HG03558 (cell line): ENCODE measurements at regions not wholly inside any gene's neighbourhood (a gene's known extent, or its start where the extent isn't known, plus 50 kb on each side); places are given as distances from the start of the nearest gene placed in this dataset.

Source experiments
- ATAC-seq: cut with Tn5 transposase; IDR thresholded peaks from one replicate; pipeline ENCODE4 v1.9.1; 2021; ENCODE audit warnings: moderate number of reproducible peaks; ENCODE audit not compliant: unreplicated experiment; ENCODE audit errors: extremely low read depth

- ATAC-seq: no peak
Observed at GRCh38 chr17:33803686-33804085, 451.4 kb upstream of the CCL2 start.

GRCh38 chr17:33804401-33804800 lies 450.7 kb upstream of the CCL2 start:
- ATAC-seq: no peak

GRCh38 chr17:33806631-33807030 lies 448.5 kb upstream of the CCL2 start:
- no peak for ATAC-seq

GRCh38 chr17:33809748-33810147 lies 445.3 kb upstream of the CCL2 start:
- ATAC-seq: no peak

- ATAC-seq: no peak
Observed at GRCh38 chr17:33811004-33811760, 443.9 kb upstream of the CCL2 start.

GRCh38 chr17:33811984-33812577 lies 443.0 kb upstream of the CCL2 start:
- no peak for ATAC-seq

- ATAC-seq: no peak
Observed at GRCh38 chr17:33814852-33815251, 440.2 kb upstream of the CCL2 start.

- no peak for ATAC-seq
Observed at GRCh38 chr17:33816036-33816435, 439.0 kb upstream of the CCL2 start.

GRCh38 chr17:33816842-33817617 lies 438.1 kb upstream of the CCL2 start:
- ATAC-seq: no peak

- no peak for ATAC-seq
Observed at GRCh38 chr17:33819539-33819938, 435.5 kb upstream of the CCL2 start.

- ATAC-seq: no peak
Observed at GRCh38 chr17:33832262-33832661, 422.8 kb upstream of the CCL2 start.

GRCh38 chr17:33837281-33837680 lies 417.8 kb upstream of the CCL2 start:
- no peak for ATAC-seq

- ATAC-seq: no peak
Observed at GRCh38 chr17:33838281-33838680, 416.8 kb upstream of the CCL2 start.

GRCh38 chr17:33847900-33848299 lies 407.2 kb upstream of the CCL2 start:
- no peak for ATAC-seq

- no peak for ATAC-seq
Observed at GRCh38 chr17:33848433-33848832, 406.7 kb upstream of the CCL2 start.

- no peak for ATAC-seq
Observed at GRCh38 chr17:33854596-33854995, 400.5 kb upstream of the CCL2 start.

GRCh38 chr17:33858121-33858520 lies 397.0 kb upstream of the CCL2 start:
- ATAC-seq: no peak

- no peak for ATAC-seq
Observed at GRCh38 chr17:33858682-33859081, 396.4 kb upstream of the CCL2 start.

GRCh38 chr17:33862772-33863602 lies 392.1 kb upstream of the CCL2 start:
- ATAC-seq: no peak

GRCh38 chr17:33864758-33865229 lies 390.3 kb upstream of the CCL2 start:
- no peak for ATAC-seq
